ENCODE measurements at regions not wholly inside any gene's neighbourhood (a gene's known extent, or its start where the extent isn't known, plus 50 kb on each side); places are given as distances from the start of the nearest gene placed in this dataset.

- Histone ChIP-seq H3K9me3 (ENCODE audit: control insufficient read depth in 2 of 2, insufficient read depth in 1 of 2, low read length in 1 of 2) (no peaks in the 10 kb centered on the region), H3K27me3 (ENCODE audit: control insufficient read depth in 2 of 2, insufficient read depth in 1 of 2, low read length in 1 of 2) (no peaks in the 10 kb centered on the region), H3K4me3 (ENCODE audit: low read length in 2 of 2) (no peak overlapping the region), H3K36me3 (ENCODE audit: control insufficient read depth in 2 of 2, insufficient read depth in 2 of 2, low read length in 1 of 2) (no peaks in the 10 kb centered on the region), H3K4me1 (ENCODE audit: control insufficient read depth in 2 of 2, insufficient read depth in 2 of 2, low read length in 2 of 2) (no peaks in the 10 kb centered on the region), H3K27ac (ENCODE audit: low read depth in 1 of 2, low read length in 1 of 2) (no peak overlapping the region)
- no peak for DNase-seq (ENCODE audit: low read depth in 6 of 9, low spot score in 9 of 9)
- 91% methylated on average over 2 of the region's 2 CpGs for WGBS
These were observed 245.9 kb downstream of the IDS start for GRCh38 chrX:149259241-149259640.

GRCh38 chrX:149255860-149256259 is 249.2 kb downstream of the IDS start:
- no peak for DNase-seq (ENCODE audit: low read depth in 6 of 9, low spot score in 9 of 9)
- no peaks in the 10 kb centered on the region for H3K9me3 ChIP-seq (ENCODE audit: control insufficient read depth in 2 of 2, insufficient read depth in 1 of 2, low read length in 1 of 2)
- H3K36me3 ChIP-seq (ENCODE audit: control insufficient read depth in 2 of 2, insufficient read depth in 2 of 2, low read length in 1 of 2), result no peaks in the 10 kb centered on the region
- H3K27ac ChIP-seq (ENCODE audit: low read depth in 1 of 2, low read length in 1 of 2), result no peak overlapping the region
- no peak overlapping the region for H3K4me3 ChIP-seq (ENCODE audit: low read length in 2 of 2)
- 97% methylated on average over 1 of the region's 1 CpG for WGBS
- no peaks in the 10 kb centered on the region for H3K27me3 ChIP-seq (ENCODE audit: control insufficient read depth in 2 of 2, insufficient read depth in 1 of 2, low read length in 1 of 2)
- no peaks in the 10 kb centered on the region for H3K4me1 ChIP-seq (ENCODE audit: control insufficient read depth in 2 of 2, insufficient read depth in 2 of 2, low read length in 2 of 2)

GRCh38 chrX:149248073-149248625 is 257.0 kb downstream of the IDS start:
- no peaks in the 10 kb centered on the region for H3K9me3 ChIP-seq (ENCODE audit: control insufficient read depth in 2 of 2, insufficient read depth in 1 of 2, low read length in 1 of 2)
- no peak overlapping the region for H3K4me3 ChIP-seq (ENCODE audit: low read length in 2 of 2)
- DNase-seq (ENCODE audit: low read depth in 6 of 9, low spot score in 9 of 9), result no peak
- H3K27me3 ChIP-seq (ENCODE audit: control insufficient read depth in 2 of 2, insufficient read depth in 1 of 2, low read length in 1 of 2), result no peaks in the 10 kb centered on the region
- WGBS, result 64% methylated on average over 3 of the region's 3 CpGs
- H3K27ac ChIP-seq (ENCODE audit: low read depth in 1 of 2, low read length in 1 of 2), result no peak overlapping the region
- no peaks in the 10 kb centered on the region for H3K36me3 ChIP-seq (ENCODE audit: control insufficient read depth in 2 of 2, insufficient read depth in 2 of 2, low read length in 1 of 2)
- H3K4me1 ChIP-seq (ENCODE audit: control insufficient read depth in 2 of 2, insufficient read depth in 2 of 2, low read length in 2 of 2), result no peaks in the 10 kb centered on the region

GRCh38 chrX:149230689-149231088 is 274.4 kb downstream of the IDS start:
- Histone ChIP-seq H3K9me3 (ENCODE audit: control insufficient read depth in 2 of 2, insufficient read depth in 1 of 2, low read length in 1 of 2) (no peaks in the 10 kb centered on the region), H3K27me3 (ENCODE audit: control insufficient read depth in 2 of 2, insufficient read depth in 1 of 2, low read length in 1 of 2) (no peaks in the 10 kb centered on the region), H3K4me3 (ENCODE audit: low read length in 2 of 2) (no peak overlapping the region), H3K36me3 (ENCODE audit: control insufficient read depth in 2 of 2, insufficient read depth in 2 of 2, low read length in 1 of 2) (no peaks in the 10 kb centered on the region), H3K4me1 (ENCODE audit: control insufficient read depth in 2 of 2, insufficient read depth in 2 of 2, low read length in 2 of 2) (no peaks in the 10 kb centered on the region), H3K27ac (ENCODE audit: low read depth in 1 of 2, low read length in 1 of 2) (no peak overlapping the region)
- DNase-seq (ENCODE audit: low read depth in 6 of 9, low spot score in 9 of 9), result no peak
- WGBS, result 89% methylated on average over 2 of the region's 2 CpGs

GRCh38 chrX:149223854-149224253 is 281.3 kb downstream of the IDS start:
- H3K4me1 ChIP-seq (ENCODE audit: control insufficient read depth in 2 of 2, insufficient read depth in 2 of 2, low read length in 2 of 2), result no peaks in the 10 kb centered on the region
- WGBS, result 100% methylated on average over 2 of the region's 2 CpGs
- H3K9me3 ChIP-seq (ENCODE audit: control insufficient read depth in 2 of 2, insufficient read depth in 1 of 2, low read length in 1 of 2), result no peaks in the 10 kb centered on the region
- no peak for DNase-seq (ENCODE audit: low read depth in 6 of 9, low spot score in 9 of 9)
- no peak overlapping the region for H3K4me3 ChIP-seq (ENCODE audit: low read length in 2 of 2)
- no peaks in the 10 kb centered on the region for H3K27me3 ChIP-seq (ENCODE audit: control insufficient read depth in 2 of 2, insufficient read depth in 1 of 2, low read length in 1 of 2)
- H3K27ac ChIP-seq (ENCODE audit: low read depth in 1 of 2, low read length in 1 of 2), result no peak overlapping the region
- H3K36me3 ChIP-seq (ENCODE audit: control insufficient read depth in 2 of 2, insufficient read depth in 2 of 2, low read length in 1 of 2), result no peaks in the 10 kb centered on the region

GRCh38 chrX:149222040-149222439 is 283.1 kb downstream of the IDS start:
- DNase-seq (ENCODE audit: low read depth in 6 of 9, low spot score in 9 of 9), result no peak
- no peak overlapping the region for H3K4me3 ChIP-seq (ENCODE audit: low read length in 2 of 2)
- H3K9me3 ChIP-seq (ENCODE audit: control insufficient read depth in 2 of 2, insufficient read depth in 1 of 2, low read length in 1 of 2), result no peaks in the 10 kb centered on the region
- H3K27ac ChIP-seq (ENCODE audit: low read depth in 1 of 2, low read length in 1 of 2), result no peak overlapping the region
- WGBS, result 93% methylated on average over 1 of the region's 1 CpG
- no peaks in the 10 kb centered on the region for H3K36me3 ChIP-seq (ENCODE audit: control insufficient read depth in 2 of 2, insufficient read depth in 2 of 2, low read length in 1 of 2)
- H3K27me3 ChIP-seq (ENCODE audit: control insufficient read depth in 2 of 2, insufficient read depth in 1 of 2, low read length in 1 of 2), result no peaks in the 10 kb centered on the region
- no peaks in the 10 kb centered on the region for H3K4me1 ChIP-seq (ENCODE audit: control insufficient read depth in 2 of 2, insufficient read depth in 2 of 2, low read length in 2 of 2)

- no peak for DNase-seq (ENCODE audit: low read depth in 6 of 9, low spot score in 9 of 9)
- no peaks in the 10 kb centered on the region for H3K4me1 ChIP-seq (ENCODE audit: control insufficient read depth in 2 of 2, insufficient read depth in 2 of 2, low read length in 2 of 2)
- no peak overlapping the region for H3K27ac ChIP-seq (ENCODE audit: low read depth in 1 of 2, low read length in 1 of 2)
- H3K27me3 ChIP-seq (ENCODE audit: control insufficient read depth in 2 of 2, insufficient read depth in 1 of 2, low read length in 1 of 2), result no peaks in the 10 kb centered on the region
- H3K9me3 ChIP-seq (ENCODE audit: control insufficient read depth in 2 of 2, insufficient read depth in 1 of 2, low read length in 1 of 2), result no peaks in the 10 kb centered on the region
- 59% methylated on average over 6 of the region's 6 CpGs for WGBS
- H3K4me3 ChIP-seq (ENCODE audit: low read length in 2 of 2), result no peak overlapping the region
- H3K36me3 ChIP-seq (ENCODE audit: control insufficient read depth in 2 of 2, insufficient read depth in 2 of 2, low read length in 1 of 2), result no peaks in the 10 kb centered on the region
These were observed 283.9 kb downstream of the IDS start for GRCh38 chrX:149221230-149221629.

GRCh38 chrX:149213264-149213663 is 291.8 kb downstream of the IDS start:
- Histone ChIP-seq H3K4me1 (ENCODE audit: control insufficient read depth in 2 of 2, insufficient read depth in 2 of 2, low read length in 2 of 2) (no peaks in the 10 kb centered on the region), H3K27ac (ENCODE audit: low read depth in 1 of 2, low read length in 1 of 2) (no peak overlapping the region), H3K9me3 (ENCODE audit: control insufficient read depth in 2 of 2, insufficient read depth in 1 of 2, low read length in 1 of 2) (no peaks in the 10 kb centered on the region), H3K36me3 (ENCODE audit: control insufficient read depth in 2 of 2, insufficient read depth in 2 of 2, low read length in 1 of 2) (no peaks in the 10 kb centered on the region), H3K27me3 (ENCODE audit: control insufficient read depth in 2 of 2, insufficient read depth in 1 of 2, low read length in 1 of 2) (no peaks in the 10 kb centered on the region), H3K4me3 (ENCODE audit: low read length in 2 of 2) (no peak overlapping the region)
- 97% methylated on average over 1 of the region's 1 CpG for WGBS
- DNase-seq (ENCODE audit: low read depth in 6 of 9, low spot score in 9 of 9), result no peak

- no peaks in the 10 kb centered on the region for H3K9me3 ChIP-seq (ENCODE audit: control insufficient read depth in 2 of 2, insufficient read depth in 1 of 2, low read length in 1 of 2)
- no peaks in the 10 kb centered on the region for H3K4me1 ChIP-seq (ENCODE audit: control insufficient read depth in 2 of 2, insufficient read depth in 2 of 2, low read length in 2 of 2)
- H3K36me3 ChIP-seq (ENCODE audit: control insufficient read depth in 2 of 2, insufficient read depth in 2 of 2, low read length in 1 of 2), result no peaks in the 10 kb centered on the region
- no peak overlapping the region for H3K4me3 ChIP-seq (ENCODE audit: low read length in 2 of 2)
- DNase-seq (ENCODE audit: low read depth in 6 of 9, low spot score in 9 of 9), result no peak
- WGBS, result 93% methylated on average over 3 of the region's 3 CpGs
- H3K27ac ChIP-seq (ENCODE audit: low read depth in 1 of 2, low read length in 1 of 2), result no peak overlapping the region
- H3K27me3 ChIP-seq (ENCODE audit: control insufficient read depth in 2 of 2, insufficient read depth in 1 of 2, low read length in 1 of 2), result no peaks in the 10 kb centered on the region
These were observed 296.8 kb downstream of the IDS start for GRCh38 chrX:149208307-149208706.

GRCh38 chrX:149207518-149207917 is 297.6 kb downstream of the IDS start:
- no peaks in the 10 kb centered on the region for H3K27me3 ChIP-seq (ENCODE audit: control insufficient read depth in 2 of 2, insufficient read depth in 1 of 2, low read length in 1 of 2)
- 99% methylated on average over 3 of the region's 3 CpGs for WGBS
- H3K9me3 ChIP-seq (ENCODE audit: control insufficient read depth in 2 of 2, insufficient read depth in 1 of 2, low read length in 1 of 2), result no peaks in the 10 kb centered on the region
- H3K27ac ChIP-seq (ENCODE audit: low read depth in 1 of 2, low read length in 1 of 2), result no peak overlapping the region
- DNase-seq (ENCODE audit: low read depth in 6 of 9, low spot score in 9 of 9), result no peak
- no peak overlapping the region for H3K4me3 ChIP-seq (ENCODE audit: low read length in 2 of 2)
- H3K36me3 ChIP-seq (ENCODE audit: control insufficient read depth in 2 of 2, insufficient read depth in 2 of 2, low read length in 1 of 2), result no peaks in the 10 kb centered on the region
- no peaks in the 10 kb centered on the region for H3K4me1 ChIP-seq (ENCODE audit: control insufficient read depth in 2 of 2, insufficient read depth in 2 of 2, low read length in 2 of 2)

Measured in thymus (tissue), 11 donors.